HFF-Myc (cell line): ENCODE measurements at regions not wholly inside any gene's neighbourhood (a gene's known extent, or its start where the extent isn't known, plus 50 kb on each side); places are given as distances from the start of the nearest gene placed in this dataset.

ENCODE experiments used
- DNase-seq: peaks from one replicate; pipeline ENCODE4 v3.0.0-alpha.2; 2011; ENCODE audit warnings: low read depth; ENCODE audit errors: extremely low read depth
- H3K4me3 ChIP-seq: replicated peaks from 2 replicates; pipeline ENCODE4 v1.5.1; 2011; ENCODE audit warnings: low read depth, mild to moderate bottlenecking, control low read depth, low read length
- TF ChIP-seq, protein P1 (sequence below): IDR thresholded peaks from 2 replicates; pipeline ENCODE4 v1.5.1; 2012; ENCODE audit warnings: mild to moderate bottlenecking, low read depth, low read length, control low read depth; ENCODE audit errors: missing control alignments

DNA sequence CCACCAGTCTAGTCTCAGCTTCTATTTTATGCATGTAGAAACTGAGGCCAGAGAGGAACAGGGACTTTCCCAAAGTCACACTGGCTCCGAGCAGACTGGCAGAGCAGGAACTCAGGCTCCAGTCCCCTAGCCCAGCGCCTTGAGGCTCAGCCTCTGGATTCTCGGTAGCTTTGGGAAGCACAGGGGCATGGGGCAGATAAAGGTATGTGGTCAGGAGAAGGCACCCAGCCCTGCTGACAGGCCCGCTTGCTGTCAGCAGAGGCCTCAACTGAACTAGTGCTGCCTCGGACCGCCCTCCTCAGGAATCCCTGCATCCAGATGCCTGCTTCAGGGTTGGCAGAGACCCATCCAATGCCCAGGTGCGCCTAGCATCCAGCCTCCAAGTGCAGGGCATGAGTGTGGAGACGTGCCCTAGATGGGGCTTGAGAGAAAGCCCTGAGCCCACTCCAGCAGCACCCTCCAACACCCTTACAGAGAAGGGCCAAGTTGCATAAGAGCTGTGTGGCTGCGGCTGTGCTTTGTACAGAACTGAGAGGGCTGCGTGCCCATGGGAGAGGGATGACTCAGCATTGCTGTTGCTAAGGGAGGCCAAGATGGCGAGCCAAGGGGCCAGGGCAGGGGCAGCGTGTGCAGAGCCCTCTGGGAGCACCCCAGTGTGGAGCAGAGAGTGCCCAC is 168.6 kb downstream of the MACROH2A1 start:
- TF ChIP-seq, protein P1, sequence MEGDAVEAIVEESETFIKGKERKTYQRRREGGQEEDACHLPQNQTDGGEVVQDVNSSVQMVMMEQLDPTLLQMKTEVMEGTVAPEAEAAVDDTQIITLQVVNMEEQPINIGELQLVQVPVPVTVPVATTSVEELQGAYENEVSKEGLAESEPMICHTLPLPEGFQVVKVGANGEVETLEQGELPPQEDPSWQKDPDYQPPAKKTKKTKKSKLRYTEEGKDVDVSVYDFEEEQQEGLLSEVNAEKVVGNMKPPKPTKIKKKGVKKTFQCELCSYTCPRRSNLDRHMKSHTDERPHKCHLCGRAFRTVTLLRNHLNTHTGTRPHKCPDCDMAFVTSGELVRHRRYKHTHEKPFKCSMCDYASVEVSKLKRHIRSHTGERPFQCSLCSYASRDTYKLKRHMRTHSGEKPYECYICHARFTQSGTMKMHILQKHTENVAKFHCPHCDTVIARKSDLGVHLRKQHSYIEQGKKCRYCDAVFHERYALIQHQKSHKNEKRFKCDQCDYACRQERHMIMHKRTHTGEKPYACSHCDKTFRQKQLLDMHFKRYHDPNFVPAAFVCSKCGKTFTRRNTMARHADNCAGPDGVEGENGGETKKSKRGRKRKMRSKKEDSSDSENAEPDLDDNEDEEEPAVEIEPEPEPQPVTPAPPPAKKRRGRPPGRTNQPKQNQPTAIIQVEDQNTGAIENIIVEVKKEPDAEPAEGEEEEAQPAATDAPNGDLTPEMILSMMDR: no peak
- no peak for DNase-seq
- H3K4me3 ChIP-seq: no peak overlapping the region

DNA sequence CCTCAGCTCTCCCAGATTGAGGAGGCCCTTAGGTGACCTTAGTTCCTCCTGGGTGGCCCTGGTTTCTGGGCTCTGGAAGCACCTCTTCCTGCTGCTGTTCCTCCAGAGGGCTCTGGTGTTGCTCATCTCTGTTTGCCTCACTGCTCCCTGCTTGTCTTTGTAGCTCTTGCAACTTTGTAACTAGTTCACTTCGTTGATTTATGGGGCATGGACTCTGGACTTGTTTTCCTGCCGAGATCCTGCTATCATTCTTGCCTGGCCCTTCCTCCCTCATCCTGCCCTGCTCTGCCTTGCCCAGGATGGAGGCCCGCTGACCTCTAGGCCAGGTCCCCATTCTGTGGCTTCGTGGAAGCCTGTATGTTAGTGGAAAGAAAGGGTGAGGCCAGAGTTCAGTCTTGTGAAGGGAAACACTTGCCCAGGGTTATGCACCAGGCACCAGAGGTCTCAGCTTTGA is 169.3 kb downstream of the MACROH2A1 start:
- no peak for DNase-seq
- TF ChIP-seq, protein P1: no peak
- no peak overlapping the region for H3K4me3 ChIP-seq

DNA sequence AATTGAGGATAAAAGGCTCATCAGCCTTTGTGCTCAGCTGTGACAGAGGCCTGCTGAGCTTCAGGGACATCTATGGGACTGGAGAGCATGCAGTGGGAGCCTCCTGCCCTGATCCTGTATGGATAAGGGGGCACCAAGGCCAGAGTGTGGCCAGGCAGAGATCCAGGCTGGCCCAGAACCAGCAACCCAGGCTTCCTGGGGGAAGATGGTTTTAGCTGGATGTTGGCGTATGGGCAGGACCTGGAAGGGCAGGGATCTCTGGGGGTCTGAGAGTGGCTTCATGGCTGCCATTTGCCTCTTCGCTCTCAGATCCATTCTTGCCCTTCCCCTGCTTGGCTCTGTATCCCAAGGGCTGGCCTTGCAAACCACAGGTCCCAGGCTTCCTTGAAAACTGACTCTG is 169.9 kb downstream of the MACROH2A1 start:
- TF ChIP-seq, protein P1: no peak
- DNase-seq: no peak
- no peak overlapping the region for H3K4me3 ChIP-seq

DNA sequence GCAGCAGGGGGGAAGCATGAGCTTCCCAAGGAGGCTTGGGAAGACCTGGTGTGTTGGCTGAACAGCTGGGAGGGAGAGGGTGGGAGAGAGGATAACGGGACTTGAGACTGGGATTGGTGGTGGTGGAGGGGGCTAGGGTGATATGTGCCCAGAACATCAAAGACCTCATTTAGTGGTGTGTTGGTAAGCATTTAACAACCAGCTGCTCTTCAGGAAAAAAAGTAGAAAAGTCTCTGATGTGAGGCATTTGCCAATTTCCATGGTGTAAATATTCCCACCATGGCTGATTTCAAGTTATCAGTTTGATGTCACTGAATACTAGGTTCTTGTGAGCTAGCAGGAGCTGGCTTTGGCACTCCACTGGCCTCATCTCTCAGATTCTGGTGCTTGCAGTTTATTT is 170.8 kb downstream of the MACROH2A1 start:
- no peak overlapping the region for H3K4me3 ChIP-seq
- DNase-seq: no peak
- TF ChIP-seq, protein P1: no peak

DNA sequence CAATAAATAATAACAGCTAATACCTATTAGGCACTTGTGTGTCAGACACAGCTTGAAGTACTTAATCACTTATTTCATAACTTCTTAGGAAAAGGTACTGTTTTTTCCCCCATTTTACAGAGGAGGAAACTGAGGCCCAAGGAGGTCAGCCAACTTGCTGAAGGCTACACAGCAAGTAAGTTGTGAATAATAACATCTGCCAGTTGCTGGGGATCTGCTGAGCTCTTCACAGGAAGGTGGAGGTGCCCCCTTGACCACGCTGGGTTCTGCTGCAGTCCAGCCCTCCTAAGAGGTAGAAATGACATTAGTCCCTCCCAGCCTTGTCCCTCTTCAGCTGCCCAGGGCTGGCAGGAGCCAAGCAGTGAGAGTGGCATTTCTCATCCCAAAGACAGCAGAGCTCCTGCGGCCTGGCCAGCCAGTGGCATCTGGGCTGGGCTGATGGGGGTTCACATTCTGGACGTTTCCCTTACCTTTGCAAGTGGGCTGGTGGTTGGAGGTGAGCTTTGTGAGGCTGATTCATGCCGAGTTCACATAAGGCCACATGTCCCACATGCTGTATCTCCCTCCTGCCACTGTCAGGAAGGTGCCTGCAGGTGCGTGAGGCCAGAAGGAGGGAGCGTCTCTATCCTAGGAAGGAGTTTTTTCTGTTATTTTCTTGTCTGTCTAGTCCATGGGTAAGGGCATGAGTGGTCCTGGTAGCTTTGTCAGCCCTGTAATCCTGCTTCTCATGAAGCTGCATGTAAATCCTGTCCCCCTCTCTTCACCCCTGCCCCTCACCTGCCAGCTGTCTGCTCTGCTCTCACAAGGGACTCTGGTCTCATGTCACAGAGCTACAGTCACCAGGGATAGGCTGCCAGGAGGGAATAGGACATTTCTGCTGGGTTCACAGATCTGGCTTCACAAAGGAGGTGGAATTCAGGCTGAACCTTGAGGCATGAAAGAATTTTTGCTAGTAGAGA is 171.7 kb downstream of the MACROH2A1 start:
- no peak for DNase-seq
- no peak overlapping the region for H3K4me3 ChIP-seq

DNA sequence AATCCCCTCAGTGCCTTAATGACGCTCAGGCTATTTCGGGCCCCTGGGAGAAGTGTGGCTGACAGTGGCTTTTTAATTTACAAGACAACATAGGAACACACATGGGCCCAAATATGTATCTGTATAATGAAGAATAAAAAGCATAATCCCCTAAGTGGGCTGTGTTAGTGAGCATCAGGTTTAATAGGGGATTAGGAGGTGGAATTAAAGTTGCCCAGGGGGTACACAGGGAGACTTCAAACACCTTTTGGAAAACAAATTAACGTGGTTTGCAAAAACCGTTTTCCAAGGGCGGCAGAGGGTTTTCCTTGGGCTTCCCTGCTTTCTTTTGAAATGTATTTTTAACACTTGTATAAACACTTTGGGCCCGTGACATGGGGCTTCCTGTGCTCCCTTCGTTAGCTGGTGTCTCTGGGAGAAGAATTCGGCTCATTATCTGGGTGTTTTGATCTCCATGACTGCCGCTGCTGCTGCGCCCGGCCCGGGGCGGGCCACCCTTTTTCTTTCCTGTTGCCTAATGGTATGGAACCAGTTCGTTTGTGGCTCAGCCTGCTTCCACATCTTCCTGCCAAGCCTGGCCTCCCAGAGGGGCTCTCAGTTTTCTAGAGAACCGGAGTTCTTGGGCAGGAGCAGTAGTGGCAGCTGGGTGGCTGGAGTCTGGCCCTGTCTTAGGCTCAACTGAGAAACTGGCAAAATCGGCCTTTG is 173.0 kb downstream of the MACROH2A1 start:
- TF ChIP-seq, protein P1: no peak
- DNase-seq: no peak
- H3K4me3 ChIP-seq: no peak overlapping the region

More for the DNA sequence above, 171.7 kb downstream of the MACROH2A1 start:
- TF ChIP-seq, protein P1: no peak
